IMR-90 (cell line): ENCODE measurements at regions not wholly inside any gene's neighbourhood (a gene's known extent, or its start where the extent isn't known, plus 50 kb on each side); places are given as distances from the start of the nearest gene placed in this dataset.

ENCODE experiments used
- ATAC-seq: fragments of 200-7000 bp; cut with Tn5 transposase; 2 replicates; pipeline ENCODE4 v1.9.1; 2020; ENCODE audit warnings: low read depth, mild to moderate bottlenecking, moderate library complexity
- BruUV-seq: library from RNA; stranded (reverse); fragments of 400-500 nt; replicated peaks from 2 replicates; lab custom pipeline; 2021; lab: Mats Ljungman, UMichigan
- CTCF ChIA-PET: fragments of 300-600 bp; formaldehyde crosslinking; extraction: SDS; loops from one replicate; lab custom pipeline; 2021; ENCODE audit warnings: antibody characterized with exemption; lab: Yijun Ruan, JAX
- POLR2A ChIA-PET: fragments of 300-600 bp; sonication (Branson Sonifier 250); formaldehyde crosslinking; loops from one replicate; lab custom pipeline; 2022; ENCODE audit warnings: antibody characterized with exemption; ENCODE audit not compliant: unreplicated experiment; lab: Charles Lee
- DNase-seq: peaks from one replicate; pipeline ENCODE4 v3.0.0; 2013
- H2AFZ ChIP-seq: replicated peaks from 2 replicates; pipeline ENCODE3; 2013; ENCODE audit warnings: low read length, mild to moderate bottlenecking; ENCODE audit not compliant: poor library complexity
- H2AK5ac ChIP-seq: 2 replicates; pipeline ENCODE4 v1.6.1; 2013; ENCODE audit warnings: low read depth, low read length, inconsistent platforms
- H2AK9ac ChIP-seq: replicated peaks from 2 replicates; pipeline ENCODE3; 2013; ENCODE audit warnings: mild to moderate bottlenecking, low read depth, low read length, moderate library complexity; ENCODE audit not compliant: poor library complexity
- H2BK120ac ChIP-seq: 2 replicates; pipeline ENCODE4 v1.6.1; 2013; ENCODE audit warnings: low read depth, low read length, inconsistent platforms
- H2BK15ac ChIP-seq: 3 replicates; pipeline ENCODE4 v1.6.1; 2013; ENCODE audit warnings: low read depth, low read length, inconsistent platforms
- H2BK20ac ChIP-seq: 2 replicates; pipeline ENCODE4 v1.6.1; 2013; ENCODE audit warnings: low read depth, mild to moderate bottlenecking, inconsistent platforms, low read length, moderate library complexity
- H2BK5ac ChIP-seq: 2 replicates; pipeline ENCODE4 v1.6.1; 2013; ENCODE audit warnings: mild to moderate bottlenecking, low read depth, low read length, inconsistent platforms; ENCODE audit not compliant: poor library complexity, severe bottlenecking
- H3K14ac ChIP-seq: replicated peaks from 2 replicates; pipeline ENCODE4 v1.6.1; 2013; ENCODE audit warnings: low read depth, low read length, inconsistent platforms
- H3K18ac ChIP-seq: 2 replicates; pipeline ENCODE4 v1.6.1; 2013; ENCODE audit warnings: low read depth, low read length, control low read depth
- H3K23ac ChIP-seq: 2 replicates; pipeline ENCODE4 v1.6.1; 2013; ENCODE audit warnings: low read depth, low read length, inconsistent platforms
- H3K27ac ChIP-seq: 2 replicates; pipeline ENCODE4 v1.5.1; 2013; ENCODE audit warnings: mild to moderate bottlenecking, control low read depth, low read length; ENCODE audit not compliant: insufficient read depth
- H3K27me3 ChIP-seq: 2 replicates; pipeline ENCODE4 v1.6.1; 2013; ENCODE audit warnings: low read length; ENCODE audit not compliant: control insufficient read depth, insufficient read depth
- H3K36me3 ChIP-seq: 2 replicates; pipeline ENCODE4 v1.6.1; 2013; ENCODE audit warnings: low read length, mixed read lengths; ENCODE audit not compliant: control insufficient read depth, insufficient read depth
- H3K4ac ChIP-seq: 2 replicates; pipeline ENCODE4 v1.6.1; 2013; ENCODE audit warnings: low read depth, low read length, inconsistent platforms
- H3K4me1 ChIP-seq: 2 replicates; pipeline ENCODE4 v1.6.1; 2013; ENCODE audit warnings: low read length, mixed read lengths; ENCODE audit not compliant: control insufficient read depth, insufficient read depth
- H3K4me2 ChIP-seq: 2 replicates; pipeline ENCODE4 v1.6.1; 2013; ENCODE audit warnings: low read depth, mild to moderate bottlenecking, control low read depth, low read length, moderate library complexity
- H3K4me3 ChIP-seq: 2 replicates; pipeline ENCODE4 v1.5.1; 2013; ENCODE audit warnings: low read depth, mild to moderate bottlenecking, control low read depth, low read length, moderate library complexity; ENCODE audit not compliant: insufficient read depth
- H3K56ac ChIP-seq: 2 replicates; pipeline ENCODE4 v1.6.1; 2013; ENCODE audit warnings: low read length, inconsistent platforms; ENCODE audit not compliant: insufficient read depth; ENCODE audit errors: extremely low read depth
- H3K79me1 ChIP-seq, 2 experiments: 2 replicates each; pipeline ENCODE4 v1.6.1; 2013; ENCODE audit warnings: low read length in 2 of 2, inconsistent platforms in 1 of 2, low read depth in 1 of 2
- H3K9ac ChIP-seq: 2 replicates; pipeline ENCODE4 v1.6.1; 2013; ENCODE audit warnings: low read depth, low read length, control low read depth
- H3K9me1 ChIP-seq: 2 replicates; pipeline ENCODE4 v1.6.1; 2013; ENCODE audit warnings: low read length, inconsistent platforms; ENCODE audit not compliant: insufficient read depth
- H3K9me3 ChIP-seq: 2 replicates; pipeline ENCODE4 v1.6.1; 2013; ENCODE audit warnings: low read length; ENCODE audit not compliant: control insufficient read depth, insufficient read depth
- H4K20me1 ChIP-seq: 2 replicates; pipeline ENCODE4 v1.6.1; 2013; ENCODE audit warnings: low read length, inconsistent platforms; ENCODE audit not compliant: insufficient read depth
- H4K5ac ChIP-seq: 2 replicates; pipeline ENCODE4 v1.6.1; 2013; ENCODE audit warnings: mild to moderate bottlenecking, low read depth, low read length, control low read depth
- H4K8ac ChIP-seq, 2 experiments: 2 replicates each; pipeline ENCODE4 v1.6.1; 2013; ENCODE audit warnings: low read depth in 2 of 2, low read length in 2 of 2, control low read depth in 1 of 2, inconsistent platforms in 1 of 2
- H4K91ac ChIP-seq: 2 replicates; pipeline ENCODE4 v1.6.1; 2013; ENCODE audit warnings: low read depth, low read length, inconsistent platforms; ENCODE audit not compliant: insufficient read depth
- CEBPB ChIP-seq: IDR thresholded peaks from 2 replicates; pipeline ENCODE4 v1.6.1; 2012; ENCODE audit warnings: low read depth, low read length, improper control_type of control experiment
- CHD1 ChIP-seq: IDR thresholded peaks from 2 replicates; pipeline ENCODE4 v1.6.1; 2012; ENCODE audit warnings: low read depth, low read length, improper control_type of control experiment
- MAZ ChIP-seq: IDR thresholded peaks from 2 replicates; pipeline ENCODE4 v1.6.1; 2012; ENCODE audit warnings: low read depth, mild to moderate bottlenecking, low read length, improper control_type of control experiment, moderate library complexity, borderline replicate concordance
- NFE2L2 ChIP-seq: fragments of 150-350 bp; IDR thresholded peaks from 2 replicates; pipeline ENCODE4 v1.6.1; 2016; ENCODE audit warnings: low read depth, mild to moderate bottlenecking, low read length
- RFX5 ChIP-seq: IDR thresholded peaks from 2 replicates; pipeline ENCODE4 v1.8.0; 2012; ENCODE audit warnings: low read depth, mild to moderate bottlenecking, low read length, moderate library complexity
- SMC3 ChIP-seq: fragments of 150-350 bp; IDR thresholded peaks from 2 replicates; pipeline ENCODE4 v1.6.1; 2016; ENCODE audit warnings: low read depth, mild to moderate bottlenecking, antibody characterized with exemption, low read length, moderate library complexity
- USF2 ChIP-seq: fragments of 150-350 bp; IDR thresholded peaks from 2 replicates; pipeline ENCODE4 v1.6.1; 2017; ENCODE audit warnings: mild to moderate bottlenecking, antibody characterized with exemption, low read length, low read depth
- WGBS, 2 experiments: methylation state at CpG; one replicate each; pipeline versions ENCODE4 v1.1.5 to v1.1.7; 2013; ENCODE audit warnings: missing lambda C conversion rate in 2 of 2; ENCODE audit not compliant: insufficient read length in 1 of 2; ENCODE audit errors: extremely low coverage in 2 of 2; 5-methylcytosine and 5-hydroxymethylcytosine counted together
- dilution Hi-C: fragments of 300-500 bp; cut with HindIII; formaldehyde crosslinking; loops from one replicate; pipeline ENCODE4 v1.14.3; 2018; ENCODE audit warnings: low sequenced_read_pairs; ENCODE audit not compliant: unreplicated experiment
- in situ Hi-C: fragments of 300-500 bp; cut with MboI; formaldehyde crosslinking; loops from 3 replicates; pipeline ENCODE4 v1.14.3; 2019; ENCODE audit warnings: low sequenced_read_pairs, inconsistent platforms, mixed read lengths
- intact Hi-C: fragments of 100-400 bp; cut with micrococcal nuclease; formaldehyde crosslinking; loops from 2 replicates; pipeline ENCODE4 v1.10.0; 2022

- Histone ChIP-seq H2BK15ac (no peak overlapping the region), H3K36me3 (no peaks in the 10 kb centered on the region), H3K79me1 (no peaks in the 10 kb centered on the region), H4K8ac (no peak overlapping the region), H4K91ac (no peak overlapping the region), H2AK5ac (no peak overlapping the region), H3K4me2 (no peak overlapping the region), H3K27me3 (no peaks in the 10 kb centered on the region), H2AK9ac (no peak overlapping the region), H3K56ac (no peak overlapping the region), H3K4me1 (no peaks in the 10 kb centered on the region), H2AFZ (no peak overlapping the region), H3K18ac (no peak overlapping the region), H2BK5ac (no peak overlapping the region), H3K27ac (no peak overlapping the region), H3K4me3 (no peak overlapping the region), H4K20me1 (no peaks in the 10 kb centered on the region), H2BK120ac (no peak overlapping the region), H3K4ac (no peak overlapping the region), H3K14ac (no peak overlapping the region), H4K5ac (no peak overlapping the region), H3K23ac (no peak overlapping the region), H3K9me1 (no peaks in the 10 kb centered on the region), H3K9me3 (peaks cover 40% of the 10 kb centered on the region), H3K9ac (no peak overlapping the region), H2BK20ac (no peak overlapping the region)
- in situ Hi-C loops (no loop called here), intact Hi-C loops (no loop called here), dilution Hi-C loops (no loop called here)
- DNase-seq (no peak), ATAC-seq (no peak)
- TF ChIP-seq SMC3 (no peak), RFX5 (no peak), CEBPB (no peak), CHD1 (no peak), USF2 (no peak), NFE2L2 (no peak), MAZ (no peak)
- CTCF ChIA-PET: no interaction called here
- no TSS peak for BruUV-seq
- WGBS, 2 experiments: 50% methylated on average over 2 of the region's 7 CpGs; no CpG with 5 or more reads in 1 of the 2 experiments
- POLR2A ChIA-PET: no interaction called here
Observed at GRCh38 chr5:3542769-3543168, 52.9 kb upstream of the IRX1 start.
